Memory B cell (primary cell): ENCODE measurements at regions not wholly inside any gene's neighbourhood (a gene's known extent, or its start where the extent isn't known, plus 50 kb on each side); places are given as distances from the start of the nearest gene placed in this dataset.
"Not testable (repeated sequence)": the region's sequence is repeated elsewhere in the genome, so short reads cannot be mapped to it uniquely, and the experiment has no call there.

Source experiments
- ATAC-seq: fragments of 150-1000 bp; cut with Tn5 transposase; 2 replicates; pipeline ENCODE4 v1.10.0; 2021; ENCODE audit warnings: low read depth, mild to moderate bottlenecking, moderate library complexity
- DNase-seq, 2 donors: peaks; one replicate each; pipeline ENCODE4 v3.0.0; 2022; ENCODE audit warnings: low spot score in 2 of 2
- H3K27ac Mint-ChIP-seq: one replicate; pipeline ENCODE4 v1.8.0; 2022; ENCODE audit warnings: mild to moderate bottlenecking, moderate library complexity, mixed read lengths
- H3K27me3 Mint-ChIP-seq: one replicate; pipeline ENCODE4 v1.8.0; 2022; ENCODE audit warnings: mixed read lengths
- H3K36me3 Mint-ChIP-seq: one replicate; pipeline ENCODE4 v1.8.0; 2022; ENCODE audit warnings: mild to moderate bottlenecking, mixed read lengths
- H3K4me1 Mint-ChIP-seq: one replicate; pipeline ENCODE4 v1.8.0; 2022; ENCODE audit warnings: mixed read lengths
- H3K4me3 Mint-ChIP-seq: one replicate; pipeline ENCODE4 v1.8.0; 2022; ENCODE audit warnings: mild to moderate bottlenecking, moderate library complexity, mixed read lengths
- H3K9me3 Mint-ChIP-seq: one replicate; pipeline ENCODE4 v1.8.0; 2022; ENCODE audit warnings: mixed read lengths

GRCh38 chr5:117732264-117732663, 1157.6 kb upstream of the SEMA6A start:
- Mint-ChIP-seq H3K27ac (no peak overlapping the region), H3K4me1 (no peaks in the 10 kb centered on the region), H3K4me3 (no peak overlapping the region), H3K27me3 (no peaks in the 10 kb centered on the region), H3K9me3 (peaks cover 4% of the 10 kb centered on the region), H3K36me3 (no peaks in the 10 kb centered on the region)
- no peak for ATAC-seq
- DNase-seq, result no peak

GRCh38 chr5:117731446-117731845, 1156.8 kb upstream of the SEMA6A start:
- peaks cover 4% of the 10 kb centered on the region for H3K9me3 Mint-ChIP-seq
- H3K27ac Mint-ChIP-seq, result no peak overlapping the region
- H3K36me3 Mint-ChIP-seq, result no peaks in the 10 kb centered on the region
- no peaks in the 10 kb centered on the region for H3K4me1 Mint-ChIP-seq
- no peak for DNase-seq
- no peak overlapping the region for H3K4me3 Mint-ChIP-seq
- ATAC-seq, result no peak
- H3K27me3 Mint-ChIP-seq, result no peaks in the 10 kb centered on the region

- H3K4me3 Mint-ChIP-seq, H3K27me3 Mint-ChIP-seq, H3K9me3 Mint-ChIP-seq, H3K4me1 Mint-ChIP-seq, H3K36me3 Mint-ChIP-seq, ATAC-seq, DNase-seq, H3K27ac Mint-ChIP-seq: not testable (repeated sequence)
Observed at GRCh38 chr5:117720784-117721183, 1146.2 kb upstream of the SEMA6A start.

GRCh38 chr5:117719413-117719812, 1144.8 kb upstream of the SEMA6A start:
- no peaks in the 10 kb centered on the region for H3K4me1 Mint-ChIP-seq
- H3K4me3 Mint-ChIP-seq, result no peak overlapping the region
- no peaks in the 10 kb centered on the region for H3K27me3 Mint-ChIP-seq
- H3K27ac Mint-ChIP-seq, result no peak overlapping the region
- DNase-seq (no peak), ATAC-seq (no peak)
- no peaks in the 10 kb centered on the region for H3K36me3 Mint-ChIP-seq
- peaks cover 7% of the 10 kb centered on the region for H3K9me3 Mint-ChIP-seq

- Mint-ChIP-seq H3K27ac (no peak overlapping the region), H3K9me3 (peaks cover 13% of the 10 kb centered on the region), H3K27me3 (no peaks in the 10 kb centered on the region)
Observed at GRCh38 chr5:117713585-117714198, 1139.1 kb upstream of the SEMA6A start.

GRCh38 chr5:117701062-117701461, 1126.4 kb upstream of the SEMA6A start:
- no peak overlapping the region for H3K4me3 Mint-ChIP-seq
- H3K9me3 Mint-ChIP-seq, result no peaks in the 10 kb centered on the region
- H3K27me3 Mint-ChIP-seq, result no peaks in the 10 kb centered on the region
- H3K36me3 Mint-ChIP-seq, result no peaks in the 10 kb centered on the region
- DNase-seq (no peak), ATAC-seq (no peak)
- H3K27ac Mint-ChIP-seq, result no peak overlapping the region
- H3K4me1 Mint-ChIP-seq, result no peaks in the 10 kb centered on the region

More at GRCh38 chr5:117713585-117714198, 1139.1 kb upstream of the SEMA6A start:
- H3K36me3 Mint-ChIP-seq, result no peaks in the 10 kb centered on the region
- H3K4me3 Mint-ChIP-seq, result no peak overlapping the region
- no peaks in the 10 kb centered on the region for H3K4me1 Mint-ChIP-seq
- DNase-seq (no peak), ATAC-seq (no peak)

- Mint-ChIP-seq H3K9me3 (no peaks in the 10 kb centered on the region), H3K36me3 (no peaks in the 10 kb centered on the region), H3K27me3 (no peaks in the 10 kb centered on the region), H3K4me1 (no peaks in the 10 kb centered on the region), H3K4me3 (no peak overlapping the region), H3K27ac (no peak overlapping the region)
- DNase-seq (no peak), ATAC-seq (no peak)
Observed at GRCh38 chr5:117692606-117693005, 1118.0 kb upstream of the SEMA6A start.

GRCh38 chr5:117691081-117691870, 1116.7 kb upstream of the SEMA6A start:
- DNase-seq, result no peak
- Mint-ChIP-seq H3K27ac (no peak overlapping the region), H3K36me3 (no peaks in the 10 kb centered on the region), H3K4me1 (no peaks in the 10 kb centered on the region), H3K27me3 (no peaks in the 10 kb centered on the region), H3K9me3 (peaks cover 2% of the 10 kb centered on the region), H3K4me3 (no peak overlapping the region)
- no peak for ATAC-seq

- no peaks in the 10 kb centered on the region for H3K36me3 Mint-ChIP-seq
- H3K4me1 Mint-ChIP-seq, result no peaks in the 10 kb centered on the region
- peaks cover 3% of the 10 kb centered on the region for H3K9me3 Mint-ChIP-seq
- ATAC-seq (no peak), DNase-seq (no peak)
- no peak overlapping the region for H3K27ac Mint-ChIP-seq
- H3K27me3 Mint-ChIP-seq, result no peaks in the 10 kb centered on the region
- H3K4me3 Mint-ChIP-seq, result no peak overlapping the region
Observed at GRCh38 chr5:117690612-117691011, 1116.0 kb upstream of the SEMA6A start.

- Mint-ChIP-seq H3K4me3 (no peak overlapping the region), H3K4me1 (no peaks in the 10 kb centered on the region), H3K36me3 (no peaks in the 10 kb centered on the region), H3K27me3 (no peaks in the 10 kb centered on the region), H3K9me3 (peaks cover 5% of the 10 kb centered on the region), H3K27ac (no peak overlapping the region)
- DNase-seq, result no peak
- no peak for ATAC-seq
Observed at GRCh38 chr5:117686926-117687325, 1112.3 kb upstream of the SEMA6A start.

GRCh38 chr5:117682416-117682815, 1107.8 kb upstream of the SEMA6A start:
- no peaks in the 10 kb centered on the region for H3K36me3 Mint-ChIP-seq
- no peaks in the 10 kb centered on the region for H3K27me3 Mint-ChIP-seq
- no peak for ATAC-seq
- DNase-seq, result no peak
- no peak overlapping the region for H3K4me3 Mint-ChIP-seq
- no peak overlapping the region for H3K27ac Mint-ChIP-seq
- H3K9me3 Mint-ChIP-seq, result peaks cover 7% of the 10 kb centered on the region
- H3K4me1 Mint-ChIP-seq, result no peaks in the 10 kb centered on the region

GRCh38 chr5:117681431-117682254, 1107.0 kb upstream of the SEMA6A start:
- Mint-ChIP-seq H3K4me1 (no peaks in the 10 kb centered on the region), H3K27ac (no peak overlapping the region), H3K4me3 (no peak overlapping the region), H3K27me3 (no peaks in the 10 kb centered on the region), H3K9me3 (peaks cover 5% of the 10 kb centered on the region), H3K36me3 (no peaks in the 10 kb centered on the region)
- DNase-seq (no peak), ATAC-seq (no peak)

GRCh38 chr5:117680426-117680825, 1105.8 kb upstream of the SEMA6A start:
- ATAC-seq (no peak), DNase-seq (no peak)
- H3K27ac Mint-ChIP-seq, result no peak overlapping the region
- peaks cover 4% of the 10 kb centered on the region for H3K9me3 Mint-ChIP-seq
- H3K27me3 Mint-ChIP-seq, result no peaks in the 10 kb centered on the region
- no peaks in the 10 kb centered on the region for H3K36me3 Mint-ChIP-seq
- no peak overlapping the region for H3K4me3 Mint-ChIP-seq
- no peaks in the 10 kb centered on the region for H3K4me1 Mint-ChIP-seq

GRCh38 chr5:117679046-117679445, 1104.4 kb upstream of the SEMA6A start:
- no peak for ATAC-seq
- H3K4me1 Mint-ChIP-seq, result no peaks in the 10 kb centered on the region
- H3K27ac Mint-ChIP-seq, result no peak overlapping the region

More at GRCh38 chr5:117679046-117679445, 1104.4 kb upstream of the SEMA6A start:
- Mint-ChIP-seq H3K9me3 (peaks cover 4% of the 10 kb centered on the region), H3K4me3 (no peak overlapping the region), H3K27me3 (no peaks in the 10 kb centered on the region), H3K36me3 (no peaks in the 10 kb centered on the region)
- DNase-seq, result no peak
